Stimulated activated naive B cell treated with anti-CD40 and anti-IgM and Interleukin-4, amounts not matched to agents 10 μg/mL and 1 μg/mL and 100 μg/mL, for 72 hours (primary cell): ENCODE measurements at regions not wholly inside any gene's neighbourhood (a gene's known extent, or its start where the extent isn't known, plus 50 kb on each side); places are given as distances from the start of the nearest gene placed in this dataset.
"Not testable (repeated sequence)": the region's sequence is repeated elsewhere in the genome, so short reads cannot be mapped to it uniquely, and the experiment has no call there.

Source experiments
- ATAC-seq, 2 donors: fragments of 150-1000 bp; cut with Tn5 transposase; replicated peaks; 2 replicates each; pipeline ENCODE4 v1.10.0; 2021; ENCODE audit warnings: moderate library complexity in 1 of 2
- DNase-seq: peaks from one replicate; pipeline ENCODE4 v3.0.0; 2021
- H3K27ac Mint-ChIP-seq: one replicate; pipeline ENCODE4 v1.8.0; 2022; ENCODE audit warnings: mild to moderate bottlenecking, mixed read lengths
- H3K27me3 Mint-ChIP-seq, 2 donors: one replicate each; pipeline ENCODE4 v1.8.0; 2022; ENCODE audit warnings: mixed read lengths in 2 of 2
- H3K36me3 Mint-ChIP-seq, 2 donors: one replicate each; pipeline ENCODE4 v1.8.0; 2022; ENCODE audit warnings: mixed read lengths in 2 of 2, mild to moderate bottlenecking in 1 of 2
- H3K4me1 Mint-ChIP-seq, 2 donors: one replicate each; pipeline ENCODE4 v1.8.0; 2022; ENCODE audit warnings: mixed read lengths in 2 of 2, mild to moderate bottlenecking in 1 of 2
- H3K4me3 Mint-ChIP-seq, 2 donors: one replicate each; pipeline ENCODE4 v1.8.0; 2022; ENCODE audit warnings: mild to moderate bottlenecking in 2 of 2, mixed read lengths in 2 of 2, moderate library complexity in 1 of 2
- H3K9me3 Mint-ChIP-seq, 2 donors: one replicate each; pipeline ENCODE4 v1.8.0; 2022; ENCODE audit warnings: mixed read lengths in 2 of 2, mild to moderate bottlenecking in 1 of 2

DNA sequence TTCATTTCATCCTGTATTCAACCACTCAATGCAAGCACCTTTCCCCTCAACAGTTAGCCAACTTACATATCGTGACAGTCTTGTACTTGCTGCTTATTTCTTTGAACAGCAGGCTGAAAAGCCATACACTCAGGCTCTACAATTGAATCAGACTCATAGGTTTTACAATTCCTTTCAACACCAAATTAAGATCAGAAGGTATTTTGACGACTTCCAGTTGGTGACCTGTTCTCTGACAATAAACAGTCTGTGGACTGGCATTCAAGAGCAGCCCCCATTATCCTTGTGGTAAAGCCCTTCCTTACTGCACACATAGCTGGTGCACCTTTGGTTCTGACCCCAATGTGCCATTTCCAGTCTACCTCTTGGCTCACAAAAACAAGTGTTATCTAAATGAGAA lies 140.0 kb upstream of the MB21D2 start:
- Mint-ChIP-seq H3K9me3 (no peaks in the 10 kb centered on the region), H3K27ac (no peak overlapping the region), H3K36me3 (no peaks in the 10 kb centered on the region), H3K4me3 (no peak overlapping the region), H3K27me3 (peaks cover 0 to 6% of the 10 kb centered on the region in 2 donors), H3K4me1 (no peaks in the 10 kb centered on the region)
- no peak for DNase-seq
- no peak for ATAC-seq

GRCh38 chr3:193060748-193061546 lies 143.3 kb upstream of the MB21D2 start:
- Mint-ChIP-seq H3K4me3 (no peak overlapping the region), H3K27me3 (peaks cover 6 to 12% of the 10 kb centered on the region in 2 donors), H3K27ac (no peak overlapping the region), H3K36me3 (no peaks in the 10 kb centered on the region), H3K4me1 (no peaks in the 10 kb centered on the region), H3K9me3 (no peaks in the 10 kb centered on the region)
- ATAC-seq (no peak), DNase-seq (no peak)

GRCh38 chr3:193068365-193068764 lies 150.7 kb upstream of the MB21D2 start:
- ATAC-seq: no peak
- Mint-ChIP-seq H3K27me3 (peaks cover 3 to 12% of the 10 kb centered on the region in 2 donors), H3K4me3 (no peak overlapping the region)

GRCh38 chr3:193069732-193070131 lies 152.1 kb upstream of the MB21D2 start:
- H3K36me3 Mint-ChIP-seq, ATAC-seq, H3K27ac Mint-ChIP-seq, H3K4me1 Mint-ChIP-seq, DNase-seq, H3K4me3 Mint-ChIP-seq, H3K9me3 Mint-ChIP-seq, H3K27me3 Mint-ChIP-seq: not testable (repeated sequence)

More at GRCh38 chr3:193068365-193068764, 150.7 kb upstream of the MB21D2 start:
- Mint-ChIP-seq H3K4me1 (no peaks in the 10 kb centered on the region), H3K36me3 (no peaks in the 10 kb centered on the region), H3K9me3 (peaks cover 0 to 3% of the 10 kb centered on the region in 2 donors), H3K27ac (no peak overlapping the region)
- no peak for DNase-seq

- DNase-seq (no peak), ATAC-seq (no peak)
- Mint-ChIP-seq H3K27ac (no peak overlapping the region), H3K4me3 (no peak overlapping the region), H3K4me1 (no peaks in the 10 kb centered on the region), H3K9me3 (peaks cover 3 to 8% of the 10 kb centered on the region in 2 donors), H3K36me3 (no peaks in the 10 kb centered on the region), H3K27me3 (no peaks in the 10 kb centered on the region)
Measured at GRCh38 chr3:193078996-193079753, 161.5 kb upstream of the MB21D2 start.

GRCh38 chr3:193080821-193081365 lies 160.1 kb upstream of the PLAAT1 start:
- peaks cover 3 to 8% of the 10 kb centered on the region in 2 donors for H3K9me3 Mint-ChIP-seq
- no peak overlapping the region for H3K27ac Mint-ChIP-seq
- DNase-seq (no peak), ATAC-seq (no peak)
- H3K4me3 Mint-ChIP-seq: no peak overlapping the region
- H3K36me3 Mint-ChIP-seq: no peaks in the 10 kb centered on the region
- H3K27me3 Mint-ChIP-seq: no peaks in the 10 kb centered on the region
- no peaks in the 10 kb centered on the region for H3K4me1 Mint-ChIP-seq

GRCh38 chr3:193085655-193086054 lies 155.4 kb upstream of the PLAAT1 start:
- DNase-seq: no peak
- H3K9me3 Mint-ChIP-seq: peaks cover 3 to 8% of the 10 kb centered on the region in 2 donors
- H3K27me3 Mint-ChIP-seq: no peaks in the 10 kb centered on the region
- H3K4me3 Mint-ChIP-seq: no peak overlapping the region
- ATAC-seq: no peak
- no peaks in the 10 kb centered on the region for H3K36me3 Mint-ChIP-seq
- no peaks in the 10 kb centered on the region for H3K4me1 Mint-ChIP-seq
- H3K27ac Mint-ChIP-seq: no peak overlapping the region

DNA sequence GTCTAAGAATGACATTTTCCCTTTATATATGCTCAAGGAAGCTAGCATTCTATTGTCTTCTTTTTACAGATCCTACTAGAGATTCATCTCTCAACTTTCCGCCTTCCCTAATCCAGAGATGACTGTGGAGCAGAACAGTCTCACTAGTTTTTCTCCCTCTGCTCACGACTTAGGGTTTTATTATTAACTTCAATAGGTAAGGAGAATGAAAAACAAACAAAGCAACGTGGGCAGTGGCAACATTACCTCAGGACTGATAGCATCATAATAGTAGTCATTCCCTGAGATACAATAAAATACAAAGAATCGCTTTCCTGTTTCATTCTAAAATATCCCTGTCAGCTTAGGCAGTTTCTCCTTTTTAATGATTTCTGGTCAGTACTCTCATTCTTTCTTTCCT lies 154.3 kb upstream of the PLAAT1 start:
- DNase-seq: no peak
- H3K4me3 Mint-ChIP-seq: no peak overlapping the region
- ATAC-seq: no peak
- no peaks in the 10 kb centered on the region for H3K36me3 Mint-ChIP-seq
- H3K27ac Mint-ChIP-seq: no peak overlapping the region
- no peaks in the 10 kb centered on the region for H3K27me3 Mint-ChIP-seq
- peaks cover 3 to 8% of the 10 kb centered on the region in 2 donors for H3K9me3 Mint-ChIP-seq
- no peaks in the 10 kb centered on the region for H3K4me1 Mint-ChIP-seq

GRCh38 chr3:193087336-193087735 lies 153.7 kb upstream of the PLAAT1 start:
- DNase-seq: no peak
- Mint-ChIP-seq H3K27me3 (no peaks in the 10 kb centered on the region), H3K36me3 (no peaks in the 10 kb centered on the region), H3K4me1 (no peaks in the 10 kb centered on the region), H3K27ac (no peak overlapping the region), H3K4me3 (no peak overlapping the region), H3K9me3 (peaks cover 3 to 8% of the 10 kb centered on the region in 2 donors)
- ATAC-seq: no peak

GRCh38 chr3:193095366-193095765 lies 145.7 kb upstream of the PLAAT1 start:
- no peaks in the 10 kb centered on the region for H3K36me3 Mint-ChIP-seq
- peaks cover 7 to 8% of the 10 kb centered on the region in 2 donors for H3K9me3 Mint-ChIP-seq
- no peaks in the 10 kb centered on the region for H3K27me3 Mint-ChIP-seq
- H3K4me1 Mint-ChIP-seq: no peaks in the 10 kb centered on the region
- ATAC-seq (no peak), DNase-seq (no peak)
- no peak overlapping the region for H3K27ac Mint-ChIP-seq
- H3K4me3 Mint-ChIP-seq: no peak overlapping the region

- DNase-seq (no peak), ATAC-seq (no peak)
- Mint-ChIP-seq H3K4me1 (no peaks in the 10 kb centered on the region), H3K27ac (no peak overlapping the region), H3K27me3 (no peaks in the 10 kb centered on the region), H3K36me3 (no peaks in the 10 kb centered on the region), H3K9me3 (peaks cover 11 to 14% of the 10 kb centered on the region in 2 donors), H3K4me3 (no peak overlapping the region)
Measured at GRCh38 chr3:193096076-193096475, 144.9 kb upstream of the PLAAT1 start.

DNA sequence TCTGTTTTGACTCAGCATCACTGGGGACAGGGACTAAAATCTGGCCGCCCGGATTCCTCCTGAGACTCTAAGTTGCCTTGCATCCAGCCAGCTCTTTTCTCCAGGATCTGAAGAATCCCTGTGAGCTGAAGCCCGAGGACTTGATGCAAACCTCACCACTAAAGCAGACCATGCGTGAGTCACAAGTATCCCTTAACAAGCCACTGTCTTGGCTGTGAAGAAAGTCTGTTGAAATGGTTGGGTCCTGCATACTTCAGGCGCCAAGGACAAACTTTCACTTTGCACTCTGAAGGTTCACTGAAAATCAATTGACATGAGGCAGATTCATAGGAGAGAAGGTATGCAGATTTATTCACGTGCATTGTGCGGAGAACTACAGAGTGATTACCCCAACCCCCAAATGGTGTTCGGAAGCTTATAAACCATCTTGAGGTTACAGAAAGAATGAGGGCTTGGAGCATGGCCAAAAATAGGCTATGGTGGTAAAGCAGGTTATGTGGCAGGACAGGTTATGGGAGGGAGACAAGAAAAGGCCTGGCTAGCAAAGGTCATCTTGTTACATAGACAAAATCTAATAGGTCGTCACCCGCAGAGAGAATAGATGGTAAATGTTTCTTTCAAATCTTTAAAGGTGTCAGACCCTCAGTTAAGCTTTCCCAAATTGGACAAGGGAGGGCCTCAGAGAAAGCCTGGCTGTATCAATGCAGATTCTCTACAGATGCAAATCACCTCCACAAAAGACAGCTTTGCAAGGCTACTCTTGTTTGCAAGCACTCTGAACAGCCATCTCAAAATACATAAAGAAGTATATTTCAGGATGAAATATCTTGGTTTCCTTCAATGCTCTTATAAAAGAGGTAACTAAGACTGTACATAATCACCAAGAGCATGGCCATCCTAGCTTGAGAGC lies 126.3 kb upstream of the PLAAT1 start:
- H3K4me3 Mint-ChIP-seq: no peak overlapping the region
- peaks cover 7 to 9% of the 10 kb centered on the region in 2 donors for H3K9me3 Mint-ChIP-seq
- ATAC-seq (no peak), DNase-seq (no peak)
- no peaks in the 10 kb centered on the region for H3K4me1 Mint-ChIP-seq
- no peaks in the 10 kb centered on the region for H3K27me3 Mint-ChIP-seq
- no peaks in the 10 kb centered on the region for H3K36me3 Mint-ChIP-seq
- no peak overlapping the region for H3K27ac Mint-ChIP-seq

DNA sequence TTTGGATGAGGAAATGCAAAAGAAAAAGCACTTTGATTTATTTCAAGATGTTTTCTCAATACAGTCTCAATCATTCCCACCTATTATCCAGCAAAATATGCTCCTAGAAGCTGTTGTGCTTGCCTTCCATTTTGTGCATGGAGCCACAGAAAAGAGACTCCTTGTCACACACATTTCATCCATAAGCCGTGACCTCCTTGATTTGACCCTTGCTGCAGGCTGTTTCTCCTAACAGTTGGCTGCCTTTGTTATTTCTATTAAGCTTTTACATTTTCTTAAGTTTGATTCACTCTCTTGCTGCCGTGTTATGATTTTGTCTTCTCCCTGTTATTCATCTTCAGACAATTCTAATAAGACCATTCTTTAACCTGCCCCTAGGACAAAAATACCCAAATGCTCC lies 124.2 kb upstream of the PLAAT1 start:
- no peak for ATAC-seq
- Mint-ChIP-seq H3K4me3 (no peak overlapping the region), H3K36me3 (no peaks in the 10 kb centered on the region), H3K27ac (no peak overlapping the region), H3K9me3 (peaks cover 2 to 5% of the 10 kb centered on the region in 2 donors), H3K27me3 (no peaks in the 10 kb centered on the region), H3K4me1 (no peaks in the 10 kb centered on the region)
- no peak for DNase-seq

DNA sequence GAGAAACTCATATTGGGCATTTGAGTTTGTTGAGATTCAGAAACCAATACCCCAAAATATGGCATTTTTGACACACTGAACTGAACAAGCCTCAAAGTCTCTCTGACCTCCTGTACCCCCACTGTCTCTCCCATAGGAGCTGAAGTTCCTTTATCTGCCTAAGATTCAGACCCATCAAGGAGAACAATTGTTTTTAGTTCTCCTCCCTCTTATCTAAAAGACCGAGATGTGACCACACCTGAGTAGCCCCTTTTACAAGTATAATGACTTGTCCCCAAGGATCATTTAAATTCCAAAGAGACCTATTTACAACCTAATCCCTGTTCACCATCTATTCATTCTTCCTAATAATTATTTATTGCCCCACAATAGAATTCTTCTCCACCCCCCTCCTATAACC lies 122.1 kb upstream of the PLAAT1 start:
- Mint-ChIP-seq H3K27me3 (no peaks in the 10 kb centered on the region), H3K36me3 (no peaks in the 10 kb centered on the region), H3K27ac (no peak overlapping the region), H3K9me3 (peaks cover 2 to 5% of the 10 kb centered on the region in 2 donors), H3K4me1 (no peaks in the 10 kb centered on the region), H3K4me3 (no peak overlapping the region)
- DNase-seq (no peak), ATAC-seq (no peak)
